ENCODE measurements at regions not wholly inside any gene's neighbourhood (a gene's known extent, or its start where the extent isn't known, plus 50 kb on each side); places are given as distances from the start of the nearest gene placed in this dataset.
"Not testable (repeated sequence)": the region's sequence is repeated elsewhere in the genome, so short reads cannot be mapped to it uniquely, and the experiment has no call there.

- DNase-seq (ENCODE audit: low spot score): no peak
Measured at GRCh38 chr9:134546746-134547145, 94.9 kb upstream of the COL5A1 start.

- no peak for DNase-seq (ENCODE audit: low spot score)
Measured at GRCh38 chr9:134547161-134548100, 94.2 kb upstream of the COL5A1 start.

GRCh38 chr9:134548185-134548584, 93.4 kb upstream of the COL5A1 start:
- DNase-seq (ENCODE audit: low spot score): no peak

GRCh38 chr9:134548618-134549017, 93.0 kb upstream of the COL5A1 start:
- no peak for DNase-seq (ENCODE audit: low spot score)

GRCh38 chr9:134549336-134549735, 92.3 kb upstream of the COL5A1 start:
- DNase-seq (ENCODE audit: low spot score): no peak

- not testable (repeated sequence) for DNase-seq (ENCODE audit: low spot score)
Measured at GRCh38 chr9:134550081-134550480, 91.5 kb upstream of the COL5A1 start.

- DNase-seq (ENCODE audit: low spot score): no peak
Measured at GRCh38 chr9:134550584-134550983, 91.0 kb upstream of the COL5A1 start.

GRCh38 chr9:134551176-134551575, 90.4 kb upstream of the COL5A1 start:
- DNase-seq (ENCODE audit: low spot score): no peak

GRCh38 chr9:134551644-134552348, 89.8 kb upstream of the COL5A1 start:
- DNase-seq (ENCODE audit: low spot score): peak; percentile 89

- no peak for DNase-seq (ENCODE audit: low spot score)
Measured at GRCh38 chr9:134552349-134552990, 89.1 kb upstream of the COL5A1 start.

- DNase-seq (ENCODE audit: low spot score): no peak
Measured at GRCh38 chr9:134553061-134553891, 88.3 kb upstream of the COL5A1 start.

GRCh38 chr9:134553996-134554372, 87.6 kb upstream of the COL5A1 start:
- DNase-seq (ENCODE audit: low spot score): no peak

- peak; percentile 62 for DNase-seq (ENCODE audit: low spot score)
Measured at GRCh38 chr9:134554373-134555093, 87.1 kb upstream of the COL5A1 start.

- peak; percentile 67 for DNase-seq (ENCODE audit: low spot score)
Measured at GRCh38 chr9:134555094-134555650, 86.4 kb upstream of the COL5A1 start.

GRCh38 chr9:134556531-134557068, 85.0 kb upstream of the COL5A1 start:
- DNase-seq (ENCODE audit: low spot score): peak; percentile 47

GRCh38 chr9:134557331-134557730, 84.3 kb upstream of the COL5A1 start:
- no peak for DNase-seq (ENCODE audit: low spot score)

GRCh38 chr9:134558124-134558905, 83.3 kb upstream of the COL5A1 start:
- no peak for DNase-seq (ENCODE audit: low spot score)

- DNase-seq (ENCODE audit: low spot score): no peak
Measured at GRCh38 chr9:134559013-134559412, 82.6 kb upstream of the COL5A1 start.

- no peak for DNase-seq (ENCODE audit: low spot score)
Measured at GRCh38 chr9:134560206-134560605, 81.4 kb upstream of the COL5A1 start.

GRCh38 chr9:134560654-134561053, 80.9 kb upstream of the COL5A1 start:
- DNase-seq (ENCODE audit: low spot score): no peak
